ENCODE measurements at regions not wholly inside any gene's neighbourhood (a gene's known extent, or its start where the extent isn't known, plus 50 kb on each side); places are given as distances from the start of the nearest gene placed in this dataset.

GRCh38 chr14:25436288-25436875 is 386.4 kb upstream of the STXBP6 start:
- peaks cover 7 to 31% (median 11%) of the 10 kb centered on the region in 3 donors for H3K9me3 Mint-ChIP-seq
- H3K27ac Mint-ChIP-seq: no peak overlapping the region
- H3K4me1 Mint-ChIP-seq: no peaks in the 10 kb centered on the region
- H3K4me3 Mint-ChIP-seq: no peak overlapping the region
- no peaks in the 10 kb centered on the region for H3K36me3 Mint-ChIP-seq
- no peaks in the 10 kb centered on the region for H3K27me3 Mint-ChIP-seq

- Mint-ChIP-seq H3K27ac (no peak overlapping the region), H3K27me3 (no peaks in the 10 kb centered on the region), H3K4me1 (no peaks in the 10 kb centered on the region), H3K36me3 (no peaks in the 10 kb centered on the region), H3K4me3 (no peak overlapping the region), H3K9me3 (peaks cover 11 to 31% (median 16%) of the 10 kb centered on the region in 3 donors)
These were observed 381.5 kb upstream of the STXBP6 start for GRCh38 chr14:25431211-25432076.

GRCh38 chr14:25430808-25431207 is 380.9 kb upstream of the STXBP6 start:
- peaks cover 9 to 31% (median 16%) of the 10 kb centered on the region in 3 donors for H3K9me3 Mint-ChIP-seq

GRCh38 chr14:25412998-25413397 is 363.1 kb upstream of the STXBP6 start:
- no peak overlapping the region for H3K4me3 Mint-ChIP-seq
- H3K4me1 Mint-ChIP-seq: no peaks in the 10 kb centered on the region

More at GRCh38 chr14:25430808-25431207, 380.9 kb upstream of the STXBP6 start:
- H3K36me3 Mint-ChIP-seq: no peaks in the 10 kb centered on the region
- H3K4me3 Mint-ChIP-seq: no peak overlapping the region
- no peaks in the 10 kb centered on the region for H3K27me3 Mint-ChIP-seq
- H3K27ac Mint-ChIP-seq: no peak overlapping the region
- H3K4me1 Mint-ChIP-seq: no peaks in the 10 kb centered on the region

GRCh38 chr14:25411781-25412757 is 362.1 kb upstream of the STXBP6 start:
- Mint-ChIP-seq H3K27me3 (peaks cover 1% of the 10 kb centered on the region), H3K36me3 (no peaks in the 10 kb centered on the region), H3K4me3 (no peak overlapping the region), H3K4me1 (no peaks in the 10 kb centered on the region), H3K9me3 (peaks cover 0 to 3% (median 0%) of the 10 kb centered on the region in 3 donors), H3K27ac (no peak overlapping the region)

More at GRCh38 chr14:25412998-25413397, 363.1 kb upstream of the STXBP6 start:
- H3K36me3 Mint-ChIP-seq: no peaks in the 10 kb centered on the region
- no peaks in the 10 kb centered on the region for H3K9me3 Mint-ChIP-seq
- no peak overlapping the region for H3K27ac Mint-ChIP-seq
- peaks cover 1% of the 10 kb centered on the region for H3K27me3 Mint-ChIP-seq

- no peak overlapping the region for H3K27ac Mint-ChIP-seq
- H3K36me3 Mint-ChIP-seq: no peaks in the 10 kb centered on the region
- no peak overlapping the region for H3K4me3 Mint-ChIP-seq
- H3K4me1 Mint-ChIP-seq: no peaks in the 10 kb centered on the region
- peaks cover 1% of the 10 kb centered on the region for H3K27me3 Mint-ChIP-seq
- H3K9me3 Mint-ChIP-seq: peaks cover 0 to 3% (median 0%) of the 10 kb centered on the region in 3 donors
These were observed 356.9 kb upstream of the STXBP6 start for GRCh38 chr14:25406818-25407217.

- peaks cover 0 to 2% (median 0%) of the 10 kb centered on the region in 3 donors for H3K9me3 Mint-ChIP-seq
- H3K36me3 Mint-ChIP-seq: no peaks in the 10 kb centered on the region
- H3K4me1 Mint-ChIP-seq: peaks cover 0 to 1% (median 0%) of the 10 kb centered on the region in 3 donors
- no peak overlapping the region for H3K4me3 Mint-ChIP-seq
- H3K27me3 Mint-ChIP-seq: no peaks in the 10 kb centered on the region
- H3K27ac Mint-ChIP-seq: no peak overlapping the region
These were observed 350.8 kb upstream of the STXBP6 start for GRCh38 chr14:25400607-25401206.

- Mint-ChIP-seq H3K4me3 (no peak overlapping the region), H3K27ac (no peak overlapping the region), H3K4me1 (peaks cover 0 to 1% (median 0%) of the 10 kb centered on the region in 3 donors), H3K27me3 (no peaks in the 10 kb centered on the region), H3K9me3 (peaks cover 3 to 6% (median 4%) of the 10 kb centered on the region in 3 donors), H3K36me3 (no peaks in the 10 kb centered on the region)
These were observed 346.2 kb upstream of the STXBP6 start for GRCh38 chr14:25396128-25396527.

- Mint-ChIP-seq H3K27me3 (no peaks in the 10 kb centered on the region), H3K4me1 (no peaks in the 10 kb centered on the region), H3K27ac (no peak overlapping the region), H3K36me3 (no peaks in the 10 kb centered on the region), H3K4me3 (no peak overlapping the region), H3K9me3 (peaks cover 3 to 6% (median 4%) of the 10 kb centered on the region in 3 donors)
These were observed 344.9 kb upstream of the STXBP6 start for GRCh38 chr14:25394791-25395391.

GRCh38 chr14:25394356-25394755 is 344.4 kb upstream of the STXBP6 start:
- Mint-ChIP-seq H3K9me3 (peaks cover 3 to 6% (median 4%) of the 10 kb centered on the region in 3 donors), H3K4me1 (no peaks in the 10 kb centered on the region), H3K27ac (no peak overlapping the region), H3K27me3 (no peaks in the 10 kb centered on the region), H3K36me3 (no peaks in the 10 kb centered on the region), H3K4me3 (no peak overlapping the region)

GRCh38 chr14:25389948-25390347 is 340.0 kb upstream of the STXBP6 start:
- Mint-ChIP-seq H3K27ac (no peak overlapping the region), H3K9me3 (peaks cover 4 to 6% (median 6%) of the 10 kb centered on the region in 3 donors), H3K4me3 (no peak overlapping the region), H3K4me1 (no peaks in the 10 kb centered on the region), H3K27me3 (no peaks in the 10 kb centered on the region), H3K36me3 (no peaks in the 10 kb centered on the region)

- H3K4me3 Mint-ChIP-seq: no peak overlapping the region
- H3K36me3 Mint-ChIP-seq: no peaks in the 10 kb centered on the region
- H3K27me3 Mint-ChIP-seq: no peaks in the 10 kb centered on the region
- peaks cover 0 to 6% (median 2%) of the 10 kb centered on the region in 3 donors for H3K9me3 Mint-ChIP-seq
- H3K4me1 Mint-ChIP-seq: no peaks in the 10 kb centered on the region
- H3K27ac Mint-ChIP-seq: no peak overlapping the region
These were observed 331.6 kb upstream of the STXBP6 start for GRCh38 chr14:25381498-25381897.

- H3K27me3 Mint-ChIP-seq: no peaks in the 10 kb centered on the region
- no peak overlapping the region for H3K4me3 Mint-ChIP-seq
- H3K27ac Mint-ChIP-seq: no peak overlapping the region
- H3K4me1 Mint-ChIP-seq: no peaks in the 10 kb centered on the region
- H3K36me3 Mint-ChIP-seq: no peaks in the 10 kb centered on the region
- H3K9me3 Mint-ChIP-seq: peaks cover 0 to 6% (median 3%) of the 10 kb centered on the region in 3 donors
These were observed 325.7 kb upstream of the STXBP6 start for GRCh38 chr14:25375639-25376038.

- H3K27me3 Mint-ChIP-seq: no peaks in the 10 kb centered on the region
- H3K4me1 Mint-ChIP-seq: peaks cover 0 to 3% (median 0%) of the 10 kb centered on the region in 3 donors
- H3K36me3 Mint-ChIP-seq: no peaks in the 10 kb centered on the region
- no peak overlapping the region for H3K27ac Mint-ChIP-seq
- H3K4me3 Mint-ChIP-seq: no peak overlapping the region
- peaks cover 0 to 5% (median 4%) of the 10 kb centered on the region in 3 donors for H3K9me3 Mint-ChIP-seq
These were observed 321.1 kb upstream of the STXBP6 start for GRCh38 chr14:25371068-25371467.

Measured in IgD-negative memory B cell (primary cell).